H1 (cell line): ENCODE measurements at regions not wholly inside any gene's neighbourhood (a gene's known extent, or its start where the extent isn't known, plus 50 kb on each side); places are given as distances from the start of the nearest gene placed in this dataset.

ENCODE experiments used
- RAD21 ChIP-seq, 2 experiments: IDR thresholded peaks in 1 of 2; conservative IDR thresholded peaks in 1 of 2; 2 replicates each; pipeline ENCODE4 v1.6.1; 2011; ENCODE audit warnings: low read depth in 2 of 2, low read length in 2 of 2, improper control_type of control experiment in 1 of 2, inconsistent platforms in 1 of 2, mild to moderate bottlenecking in 1 of 2, moderate library complexity in 1 of 2
- TAF7 ChIP-seq: optimal IDR thresholded peaks from 2 replicates; pipeline ENCODE3; 2011; ENCODE audit warnings: low read depth, mild to moderate bottlenecking, inconsistent platforms, low read length, moderate library complexity, borderline replicate concordance
- TF ChIP-seq, protein P1 (sequence below): fragments of 300-600 bp; sonication (generic); IDR thresholded peaks from 2 replicates; pipeline ENCODE4 v1.7.1; 2012; ENCODE audit warnings: low read length, moderate library complexity, mild to moderate bottlenecking, inconsistent platforms; ENCODE audit not compliant: insufficient replicate concordance
- TF ChIP-seq, protein P2 (sequence below), 3 experiments: IDR thresholded peaks; 1 replicate in 2 of 3; 2 replicates in 1 of 3; pipeline versions ENCODE4 v1.5.1 to v1.6.1; 2011; ENCODE audit warnings: low read length in 3 of 3, mild to moderate bottlenecking in 3 of 3, inconsistent platforms in 2 of 3, low read depth in 1 of 3, moderate library complexity in 1 of 3; ENCODE audit not compliant: insufficient read depth in 1 of 3; ENCODE audit errors: control extremely low read depth in 1 of 3

- TF ChIP-seq, protein P1, sequence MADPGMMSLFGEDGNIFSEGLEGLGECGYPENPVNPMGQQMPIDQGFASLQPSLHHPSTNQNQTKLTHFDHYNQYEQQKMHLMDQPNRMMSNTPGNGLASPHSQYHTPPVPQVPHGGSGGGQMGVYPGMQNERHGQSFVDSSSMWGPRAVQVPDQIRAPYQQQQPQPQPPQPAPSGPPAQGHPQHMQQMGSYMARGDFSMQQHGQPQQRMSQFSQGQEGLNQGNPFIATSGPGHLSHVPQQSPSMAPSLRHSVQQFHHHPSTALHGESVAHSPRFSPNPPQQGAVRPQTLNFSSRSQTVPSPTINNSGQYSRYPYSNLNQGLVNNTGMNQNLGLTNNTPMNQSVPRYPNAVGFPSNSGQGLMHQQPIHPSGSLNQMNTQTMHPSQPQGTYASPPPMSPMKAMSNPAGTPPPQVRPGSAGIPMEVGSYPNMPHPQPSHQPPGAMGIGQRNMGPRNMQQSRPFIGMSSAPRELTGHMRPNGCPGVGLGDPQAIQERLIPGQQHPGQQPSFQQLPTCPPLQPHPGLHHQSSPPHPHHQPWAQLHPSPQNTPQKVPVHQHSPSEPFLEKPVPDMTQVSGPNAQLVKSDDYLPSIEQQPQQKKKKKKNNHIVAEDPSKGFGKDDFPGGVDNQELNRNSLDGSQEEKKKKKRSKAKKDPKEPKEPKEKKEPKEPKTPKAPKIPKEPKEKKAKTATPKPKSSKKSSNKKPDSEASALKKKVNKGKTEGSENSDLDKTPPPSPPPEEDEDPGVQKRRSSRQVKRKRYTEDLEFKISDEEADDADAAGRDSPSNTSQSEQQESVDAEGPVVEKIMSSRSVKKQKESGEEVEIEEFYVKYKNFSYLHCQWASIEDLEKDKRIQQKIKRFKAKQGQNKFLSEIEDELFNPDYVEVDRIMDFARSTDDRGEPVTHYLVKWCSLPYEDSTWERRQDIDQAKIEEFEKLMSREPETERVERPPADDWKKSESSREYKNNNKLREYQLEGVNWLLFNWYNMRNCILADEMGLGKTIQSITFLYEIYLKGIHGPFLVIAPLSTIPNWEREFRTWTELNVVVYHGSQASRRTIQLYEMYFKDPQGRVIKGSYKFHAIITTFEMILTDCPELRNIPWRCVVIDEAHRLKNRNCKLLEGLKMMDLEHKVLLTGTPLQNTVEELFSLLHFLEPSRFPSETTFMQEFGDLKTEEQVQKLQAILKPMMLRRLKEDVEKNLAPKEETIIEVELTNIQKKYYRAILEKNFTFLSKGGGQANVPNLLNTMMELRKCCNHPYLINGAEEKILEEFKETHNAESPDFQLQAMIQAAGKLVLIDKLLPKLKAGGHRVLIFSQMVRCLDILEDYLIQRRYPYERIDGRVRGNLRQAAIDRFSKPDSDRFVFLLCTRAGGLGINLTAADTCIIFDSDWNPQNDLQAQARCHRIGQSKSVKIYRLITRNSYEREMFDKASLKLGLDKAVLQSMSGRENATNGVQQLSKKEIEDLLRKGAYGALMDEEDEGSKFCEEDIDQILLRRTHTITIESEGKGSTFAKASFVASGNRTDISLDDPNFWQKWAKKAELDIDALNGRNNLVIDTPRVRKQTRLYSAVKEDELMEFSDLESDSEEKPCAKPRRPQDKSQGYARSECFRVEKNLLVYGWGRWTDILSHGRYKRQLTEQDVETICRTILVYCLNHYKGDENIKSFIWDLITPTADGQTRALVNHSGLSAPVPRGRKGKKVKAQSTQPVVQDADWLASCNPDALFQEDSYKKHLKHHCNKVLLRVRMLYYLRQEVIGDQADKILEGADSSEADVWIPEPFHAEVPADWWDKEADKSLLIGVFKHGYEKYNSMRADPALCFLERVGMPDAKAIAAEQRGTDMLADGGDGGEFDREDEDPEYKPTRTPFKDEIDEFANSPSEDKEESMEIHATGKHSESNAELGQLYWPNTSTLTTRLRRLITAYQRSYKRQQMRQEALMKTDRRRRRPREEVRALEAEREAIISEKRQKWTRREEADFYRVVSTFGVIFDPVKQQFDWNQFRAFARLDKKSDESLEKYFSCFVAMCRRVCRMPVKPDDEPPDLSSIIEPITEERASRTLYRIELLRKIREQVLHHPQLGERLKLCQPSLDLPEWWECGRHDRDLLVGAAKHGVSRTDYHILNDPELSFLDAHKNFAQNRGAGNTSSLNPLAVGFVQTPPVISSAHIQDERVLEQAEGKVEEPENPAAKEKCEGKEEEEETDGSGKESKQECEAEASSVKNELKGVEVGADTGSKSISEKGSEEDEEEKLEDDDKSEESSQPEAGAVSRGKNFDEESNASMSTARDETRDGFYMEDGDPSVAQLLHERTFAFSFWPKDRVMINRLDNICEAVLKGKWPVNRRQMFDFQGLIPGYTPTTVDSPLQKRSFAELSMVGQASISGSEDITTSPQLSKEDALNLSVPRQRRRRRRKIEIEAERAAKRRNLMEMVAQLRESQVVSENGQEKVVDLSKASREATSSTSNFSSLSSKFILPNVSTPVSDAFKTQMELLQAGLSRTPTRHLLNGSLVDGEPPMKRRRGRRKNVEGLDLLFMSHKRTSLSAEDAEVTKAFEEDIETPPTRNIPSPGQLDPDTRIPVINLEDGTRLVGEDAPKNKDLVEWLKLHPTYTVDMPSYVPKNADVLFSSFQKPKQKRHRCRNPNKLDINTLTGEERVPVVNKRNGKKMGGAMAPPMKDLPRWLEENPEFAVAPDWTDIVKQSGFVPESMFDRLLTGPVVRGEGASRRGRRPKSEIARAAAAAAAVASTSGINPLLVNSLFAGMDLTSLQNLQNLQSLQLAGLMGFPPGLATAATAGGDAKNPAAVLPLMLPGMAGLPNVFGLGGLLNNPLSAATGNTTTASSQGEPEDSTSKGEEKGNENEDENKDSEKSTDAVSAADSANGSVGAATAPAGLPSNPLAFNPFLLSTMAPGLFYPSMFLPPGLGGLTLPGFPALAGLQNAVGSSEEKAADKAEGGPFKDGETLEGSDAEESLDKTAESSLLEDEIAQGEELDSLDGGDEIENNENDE: no peak
- TF ChIP-seq, protein P2, sequence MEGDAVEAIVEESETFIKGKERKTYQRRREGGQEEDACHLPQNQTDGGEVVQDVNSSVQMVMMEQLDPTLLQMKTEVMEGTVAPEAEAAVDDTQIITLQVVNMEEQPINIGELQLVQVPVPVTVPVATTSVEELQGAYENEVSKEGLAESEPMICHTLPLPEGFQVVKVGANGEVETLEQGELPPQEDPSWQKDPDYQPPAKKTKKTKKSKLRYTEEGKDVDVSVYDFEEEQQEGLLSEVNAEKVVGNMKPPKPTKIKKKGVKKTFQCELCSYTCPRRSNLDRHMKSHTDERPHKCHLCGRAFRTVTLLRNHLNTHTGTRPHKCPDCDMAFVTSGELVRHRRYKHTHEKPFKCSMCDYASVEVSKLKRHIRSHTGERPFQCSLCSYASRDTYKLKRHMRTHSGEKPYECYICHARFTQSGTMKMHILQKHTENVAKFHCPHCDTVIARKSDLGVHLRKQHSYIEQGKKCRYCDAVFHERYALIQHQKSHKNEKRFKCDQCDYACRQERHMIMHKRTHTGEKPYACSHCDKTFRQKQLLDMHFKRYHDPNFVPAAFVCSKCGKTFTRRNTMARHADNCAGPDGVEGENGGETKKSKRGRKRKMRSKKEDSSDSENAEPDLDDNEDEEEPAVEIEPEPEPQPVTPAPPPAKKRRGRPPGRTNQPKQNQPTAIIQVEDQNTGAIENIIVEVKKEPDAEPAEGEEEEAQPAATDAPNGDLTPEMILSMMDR (IDR thresholded peaks at IDR 0.05; ENCODE audit: control extremely low read depth in 1 of 3, insufficient read depth in 1 of 3, low read depth in 1 of 3, low read length in 3 of 3): no peak
- TF ChIP-seq RAD21 (IDR thresholded peaks at IDR 0.05 in 1 of 2, conservative IDR thresholded peaks at IDR 0.05 in 1 of 2; ENCODE audit: low read depth in 2 of 2, low read length in 2 of 2) (no peak), TAF7 (no peak)
- TF ChIP-seq, all 59 proteins: peak for 0
Measured at GRCh38 chr13:50382951-50383350, 367.7 kb downstream of the KCNRG start (continued).
